ENCODE measurements at regions not wholly inside any gene's neighbourhood (a gene's known extent, or its start where the extent isn't known, plus 50 kb on each side); places are given as distances from the start of the nearest gene placed in this dataset.

GRCh38 chr6:154893917-154894316 lies 101.2 kb upstream of the TIAM2 start:
- FAIRE-seq (no peak), ATAC-seq (no peak), DNase-seq (ENCODE audit: extremely low read depth in 1 of 4, low spot score in 3 of 4) (no peak)
- no TSS peak for BruUV-seq (replicated peaks)
- H4K20me1 ChIP-seq (replicated peaks; ENCODE audit: control insufficient read depth, insufficient read depth, low read length), result 0 out of 2 replicates have a peak, but pooled peaks cover 4% of the 10 kb centered on the region
- H3K36me3 ChIP-seq (ENCODE audit: control insufficient read depth, insufficient read depth, low read length), result no peaks in the 10 kb centered on the region; the same call in 2 of the 3 replicates
- 42% methylated on average over 3 of the region's 3 CpGs for WGBS (ENCODE audit: insufficient coverage, low coverage, missing lambda C conversion rate)
- no peaks in the 10 kb centered on the region for H3K9me1 ChIP-seq (ENCODE audit: control insufficient read depth, insufficient read depth, low read length)
- in situ Hi-C loops (cut with MboI) (no loop called here), intact Hi-C loops (cut with micrococcal nuclease) (no loop called here)
- POLR2A ChIA-PET, result no interaction called here
- no peaks in the 10 kb centered on the region for H3K9me3 ChIP-seq (replicated peaks; ENCODE audit: control insufficient read depth, insufficient read depth, low read depth, low read length)
- no peaks in the 10 kb centered on the region for H3K4me1 ChIP-seq (replicated peaks in 1 of 2; ENCODE audit: control insufficient read depth in 2 of 2, insufficient read depth in 2 of 2, low read length in 2 of 2)
- H2AFZ ChIP-seq (ENCODE audit: low read depth, low read length), result no peak overlapping the region
- no peak overlapping the region for H3K27ac ChIP-seq (ENCODE audit: extremely low read depth, low read depth, low read length)
- H3K4me3 ChIP-seq, result no peak overlapping the region
- no peak overlapping the region for H3K4me2 ChIP-seq (ENCODE audit: insufficient read depth, low read length)
- H3K27me3 ChIP-seq (ENCODE audit: control insufficient read depth in 2 of 2, insufficient read depth in 2 of 2, low read length in 2 of 2), result no peaks in the 10 kb centered on the region
- no peaks in the 10 kb centered on the region for H3K79me2 ChIP-seq (ENCODE audit: control insufficient read depth, insufficient read depth, low read length)
- no peak overlapping the region for H3K9ac ChIP-seq (ENCODE audit: insufficient read depth in 1 of 2, low read depth in 2 of 2, low read length in 2 of 2)
- CTCF ChIA-PET (ENCODE audit: low intra/inter-chr PET ratio), result no interaction called here
- no peak for TF ChIP-seq ZNF79 (CRISPR knock-in tag; IDR thresholded peaks at IDR 0.05; ENCODE audit: low read depth)
- TF ChIP-seq AFF4 (CRISPR knock-in tag; IDR thresholded peaks at IDR 0.05), result no peak
- no peak for TF ChIP-seq SRSF3 (IDR thresholded peaks at IDR 0.05; ENCODE audit: insufficient read depth, low read length)
- no peak for TF ChIP-seq SETDB1 (IDR thresholded peaks at IDR 0.05; ENCODE audit: low read length)
- TF ChIP-seq NR2C2 (CRISPR knock-in tag; IDR thresholded peaks at IDR 0.05), result no peak
- no peak for TF ChIP-seq NR2C2 (tag; IDR thresholded peaks at IDR 0.05)
- no peak for TF ChIP-seq ZSCAN29 (IDR thresholded peaks at IDR 0.05)

Measured in K562 (cell line).